Stimulated activated naive CD8-positive, alpha-beta T cell treated with anti-CD3 and anti-CD28 coated beads, Interleukin-15, amount 100 ng/mL, for 72 hours (primary cell): ENCODE measurements at regions not wholly inside any gene's neighbourhood (a gene's known extent, or its start where the extent isn't known, plus 50 kb on each side); places are given as distances from the start of the nearest gene placed in this dataset.
"Not testable (repeated sequence)": the region's sequence is repeated elsewhere in the genome, so short reads cannot be mapped to it uniquely, and the experiment has no call there.

Experiments used
- ATAC-seq: fragments of 150-1000 bp; cut with Tn5 transposase; 2 replicates; pipeline ENCODE4 v1.10.0; 2021; ENCODE audit warnings: mild to moderate bottlenecking, moderate library complexity
- DNase-seq, 2 donors: peaks; one replicate each; pipeline ENCODE4 v3.0.0; 2021 to 2022
- H3K27ac Mint-ChIP-seq, 2 donors: one replicate each; pipeline ENCODE4 v1.8.0; 2022; ENCODE audit warnings: mild to moderate bottlenecking in 2 of 2, mixed read lengths in 2 of 2, moderate library complexity in 2 of 2
- H3K27me3 Mint-ChIP-seq: one replicate; pipeline ENCODE4 v1.8.0; 2022; ENCODE audit warnings: mixed read lengths
- H3K4me1 Mint-ChIP-seq: one replicate; pipeline ENCODE4 v1.8.0; 2022; ENCODE audit warnings: mild to moderate bottlenecking, mixed read lengths
- H3K4me3 Mint-ChIP-seq, 2 donors: one replicate each; pipeline ENCODE4 v1.8.0; 2022; ENCODE audit warnings: mild to moderate bottlenecking in 2 of 2, mixed read lengths in 2 of 2, moderate library complexity in 1 of 2
- H3K9me3 Mint-ChIP-seq, 2 donors: one replicate each; pipeline ENCODE4 v1.8.0; 2022; ENCODE audit warnings: mixed read lengths in 2 of 2

GRCh38 chr13:78540058-78540457 is 63.3 kb downstream of the POU4F1 start:
- no peaks in the 10 kb centered on the region for H3K9me3 Mint-ChIP-seq
- no peak overlapping the region for H3K27ac Mint-ChIP-seq
- no peak overlapping the region for H3K4me3 Mint-ChIP-seq
- peaks cover 15% of the 10 kb centered on the region for H3K27me3 Mint-ChIP-seq
- ATAC-seq (no peak), DNase-seq (no peak)
- H3K4me1 Mint-ChIP-seq = no peaks in the 10 kb centered on the region

GRCh38 chr13:78526044-78526443 is 77.3 kb downstream of the POU4F1 start:
- H3K27ac Mint-ChIP-seq, H3K4me1 Mint-ChIP-seq, H3K27me3 Mint-ChIP-seq, DNase-seq, H3K4me3 Mint-ChIP-seq, ATAC-seq: not testable (repeated sequence)
- peaks cover 6 to 20% of the 10 kb centered on the region in 2 donors for H3K9me3 Mint-ChIP-seq

- no peak for DNase-seq
- H3K9me3 Mint-ChIP-seq = peaks cover 6 to 25% of the 10 kb centered on the region in 2 donors
- no peak for ATAC-seq
- H3K4me3 Mint-ChIP-seq = no peak overlapping the region
- H3K4me1 Mint-ChIP-seq = no peaks in the 10 kb centered on the region
- no peak overlapping the region for H3K27ac Mint-ChIP-seq
- no peaks in the 10 kb centered on the region for H3K27me3 Mint-ChIP-seq
Measured at GRCh38 chr13:78524936-78525335, 78.4 kb downstream of the POU4F1 start.

- H3K9me3 Mint-ChIP-seq = peaks cover 10 to 27% of the 10 kb centered on the region in 2 donors
- no peak overlapping the region for H3K27ac Mint-ChIP-seq
- H3K4me1 Mint-ChIP-seq = no peaks in the 10 kb centered on the region
- H3K4me3 Mint-ChIP-seq = no peak overlapping the region
- no peaks in the 10 kb centered on the region for H3K27me3 Mint-ChIP-seq
- ATAC-seq (no peak), DNase-seq (no peak)
Measured at GRCh38 chr13:78521091-78521490, 82.3 kb downstream of the POU4F1 start.

GRCh38 chr13:78520425-78520824 is 82.9 kb downstream of the POU4F1 start:
- Mint-ChIP-seq H3K4me1 (no peaks in the 10 kb centered on the region), H3K27ac (no peak overlapping the region), H3K27me3 (no peaks in the 10 kb centered on the region), H3K9me3 (peaks cover 4 to 24% of the 10 kb centered on the region in 2 donors), H3K4me3 (no peak overlapping the region)
- ATAC-seq (no peak), DNase-seq (no peak)

- not testable (repeated sequence) for H3K27ac Mint-ChIP-seq, H3K4me3 Mint-ChIP-seq, DNase-seq, H3K27me3 Mint-ChIP-seq, ATAC-seq, H3K4me1 Mint-ChIP-seq
- H3K9me3 Mint-ChIP-seq = peaks cover 4 to 23% of the 10 kb centered on the region in 2 donors
Measured at GRCh38 chr13:78518482-78518881, 84.9 kb downstream of the POU4F1 start.

GRCh38 chr13:78499802-78500201 is 103.5 kb downstream of the POU4F1 start:
- Mint-ChIP-seq H3K4me1 (no peaks in the 10 kb centered on the region), H3K4me3 (no peak overlapping the region), H3K27me3 (peaks cover 6% of the 10 kb centered on the region), H3K9me3 (no peaks in the 10 kb centered on the region), H3K27ac (no peak overlapping the region)
- DNase-seq (no peak), ATAC-seq (no peak)

- DNase-seq (no peak), ATAC-seq (no peak)
- Mint-ChIP-seq H3K4me1 (no peaks in the 10 kb centered on the region), H3K27me3 (peaks cover 6% of the 10 kb centered on the region), H3K9me3 (peaks cover 3 to 4% of the 10 kb centered on the region in 2 donors), H3K27ac (no peak overlapping the region), H3K4me3 (no peak overlapping the region)
Measured at GRCh38 chr13:78497702-78498355, 105.5 kb downstream of the POU4F1 start.

- H3K4me1 Mint-ChIP-seq = no peaks in the 10 kb centered on the region
- H3K4me3 Mint-ChIP-seq = no peak overlapping the region
- no peak overlapping the region for H3K27ac Mint-ChIP-seq
- peaks cover 6% of the 10 kb centered on the region for H3K27me3 Mint-ChIP-seq
- ATAC-seq (no peak), DNase-seq (no peak)
- peaks cover 19 to 23% of the 10 kb centered on the region in 2 donors for H3K9me3 Mint-ChIP-seq
Measured at GRCh38 chr13:78491978-78492377, 111.4 kb downstream of the POU4F1 start.

GRCh38 chr13:78490225-78490624 is 113.1 kb downstream of the POU4F1 start:
- not testable (repeated sequence) for DNase-seq, H3K4me3 Mint-ChIP-seq, H3K27ac Mint-ChIP-seq, H3K4me1 Mint-ChIP-seq, H3K27me3 Mint-ChIP-seq, ATAC-seq
- H3K9me3 Mint-ChIP-seq = peaks cover 23 to 28% of the 10 kb centered on the region in 2 donors

GRCh38 chr13:78487707-78488106 is 115.6 kb downstream of the POU4F1 start:
- Mint-ChIP-seq H3K4me3 (no peak overlapping the region), H3K4me1 (no peaks in the 10 kb centered on the region)

GRCh38 chr13:78485803-78486202 is 117.5 kb downstream of the POU4F1 start:
- DNase-seq (no peak), ATAC-seq (no peak)
- Mint-ChIP-seq H3K9me3 (peaks cover 17 to 18% of the 10 kb centered on the region in 2 donors), H3K4me3 (no peak overlapping the region), H3K27ac (no peak overlapping the region), H3K27me3 (no peaks in the 10 kb centered on the region), H3K4me1 (no peaks in the 10 kb centered on the region)

More at GRCh38 chr13:78487707-78488106, 115.6 kb downstream of the POU4F1 start:
- Mint-ChIP-seq H3K27ac (no peak overlapping the region), H3K27me3 (no peaks in the 10 kb centered on the region), H3K9me3 (peaks cover 25 to 26% of the 10 kb centered on the region in 2 donors)
- DNase-seq = no peak
- no peak for ATAC-seq

GRCh38 chr13:78478183-78478582 is 125.2 kb downstream of the POU4F1 start:
- Mint-ChIP-seq H3K27ac (no peak overlapping the region), H3K4me1 (no peaks in the 10 kb centered on the region), H3K4me3 (no peak overlapping the region), H3K9me3 (no peaks in the 10 kb centered on the region), H3K27me3 (no peaks in the 10 kb centered on the region)
- ATAC-seq = no peak
- DNase-seq = no peak

- no peak overlapping the region for H3K27ac Mint-ChIP-seq
- no peak for DNase-seq
- H3K4me3 Mint-ChIP-seq = no peak overlapping the region
- no peaks in the 10 kb centered on the region for H3K4me1 Mint-ChIP-seq
- H3K27me3 Mint-ChIP-seq = no peaks in the 10 kb centered on the region
- no peak for ATAC-seq
- H3K9me3 Mint-ChIP-seq = no peaks in the 10 kb centered on the region
Measured at GRCh38 chr13:78476910-78477309, 126.4 kb downstream of the POU4F1 start.

GRCh38 chr13:78468621-78469020 is 134.7 kb downstream of the POU4F1 start:
- ATAC-seq (no peak), DNase-seq (no peak)
- no peaks in the 10 kb centered on the region for H3K27me3 Mint-ChIP-seq
- H3K4me1 Mint-ChIP-seq = no peaks in the 10 kb centered on the region
- H3K9me3 Mint-ChIP-seq = no peaks in the 10 kb centered on the region
- no peak overlapping the region for H3K27ac Mint-ChIP-seq
- no peak overlapping the region for H3K4me3 Mint-ChIP-seq

GRCh38 chr13:78465250-78465649 is 138.1 kb downstream of the POU4F1 start:
- Mint-ChIP-seq H3K4me3 (no peak overlapping the region), H3K27me3 (no peaks in the 10 kb centered on the region), H3K27ac (no peak overlapping the region), H3K4me1 (no peaks in the 10 kb centered on the region), H3K9me3 (no peaks in the 10 kb centered on the region)
- ATAC-seq (no peak), DNase-seq (no peak)

- no peak overlapping the region for H3K4me3 Mint-ChIP-seq
- no peak for DNase-seq
- H3K4me1 Mint-ChIP-seq = no peaks in the 10 kb centered on the region
- H3K9me3 Mint-ChIP-seq = peaks cover 0 to 4% of the 10 kb centered on the region in 2 donors
- no peak for ATAC-seq
- H3K27me3 Mint-ChIP-seq = no peaks in the 10 kb centered on the region
- H3K27ac Mint-ChIP-seq = no peak overlapping the region
Measured at GRCh38 chr13:78460176-78460575, 143.2 kb downstream of the POU4F1 start.
